K562 (cell line): ENCODE measurements at regions not wholly inside any gene's neighbourhood (a gene's known extent, or its start where the extent isn't known, plus 50 kb on each side); places are given as distances from the start of the nearest gene placed in this dataset.

ENCODE experiments used
- ARID2 ChIP-seq: fragments of 450-650 bp; IDR thresholded peaks from 2 replicates; pipeline ENCODE4 v1.6.1; 2017; ENCODE audit warnings: antibody characterized with exemption, mild to moderate bottlenecking
- ARNT ChIP-seq, 2 experiments: fragments of 450-650 bp; IDR thresholded peaks; 2 replicates each; pipeline ENCODE4 v1.6.1; 2016; ENCODE audit warnings: mild to moderate bottlenecking in 1 of 2
- CBX1 ChIP-seq: sonication (generic); IDR thresholded peaks from 2 replicates; pipeline ENCODE4 v1.6.1; 2016; ENCODE audit warnings: antibody characterized with exemption, low read depth, mild to moderate bottlenecking
- CCNT2 ChIP-seq: IDR thresholded peaks from 2 replicates; pipeline ENCODE4 v1.6.1; 2011; ENCODE audit warnings: borderline replicate concordance, low read depth, mild to moderate bottlenecking, moderate library complexity, mixed read lengths, low read length; ENCODE audit not compliant: insufficient read length; ENCODE audit errors: extremely low read depth
- DIDO1 ChIP-seq: fragments of 450-650 bp; IDR thresholded peaks from 2 replicates; pipeline ENCODE4 v1.6.1; 2016; ENCODE audit warnings: low read depth, missing biosample characterization, missing genetic modification characterization
- FOXA3 ChIP-seq, 2 experiments: fragments of 450-650 bp in 1 of 2; sonication (generic) in 1 of 2; formaldehyde crosslinking; IDR thresholded peaks in 1 of 2; conservative IDR thresholded peaks in 1 of 2; 2 replicates each; pipeline versions ENCODE4 v1.4.0 to v1.8.0; 2020 to 2022; ENCODE audit warnings: mild to moderate bottlenecking in 2 of 2, missing genetic modification reagents in 1 of 2
- NCOA1 ChIP-seq: fragments of 450-650 bp; IDR thresholded peaks from 2 replicates; pipeline ENCODE4 v1.6.1; 2016; ENCODE audit warnings: low read depth
- NCOA2 ChIP-seq, 2 experiments: fragments of 450-650 bp; IDR thresholded peaks; 2 replicates each; pipeline ENCODE4 v1.6.1; 2018; ENCODE audit warnings: mild to moderate bottlenecking in 2 of 2, moderate library complexity in 1 of 2; ENCODE audit not compliant: partially characterized antibody in 2 of 2
- NKRF ChIP-seq: fragments of 450-650 bp; IDR thresholded peaks from 2 replicates; pipeline ENCODE4 v1.6.1; 2016; ENCODE audit warnings: borderline replicate concordance
- PTBP1 ChIP-seq: fragments of 200-400 bp; formaldehyde crosslinking; IDR thresholded peaks from 2 replicates; pipeline ENCODE4 v1.6.1; 2017; ENCODE audit warnings: low read depth, low read length
- PYGO2 ChIP-seq: fragments of 450-650 bp; IDR thresholded peaks from 2 replicates; pipeline ENCODE4 v1.6.1; 2016; ENCODE audit warnings: mild to moderate bottlenecking, missing genetic modification characterization, moderate library complexity, missing compliant biosample characterization
- RBM39 ChIP-seq: fragments of 200-400 bp; formaldehyde crosslinking; optimal IDR thresholded peaks from 2 replicates; pipeline ENCODE3; 2018; ENCODE audit warnings: low read depth, low read length
- RCOR1 ChIP-seq, 2 experiments: IDR thresholded peaks; 2 replicates each; pipeline ENCODE4 v1.6.1; 2012; ENCODE audit warnings: low read depth in 2 of 2, low read length in 2 of 2, borderline replicate concordance in 1 of 2, improper control_type of control experiment in 1 of 2
- SMARCA5 ChIP-seq: fragments of 450-650 bp; IDR thresholded peaks from 2 replicates; pipeline ENCODE4 v1.6.1; 2016
- SMARCC2 ChIP-seq: fragments of 450-650 bp; IDR thresholded peaks from 2 replicates; pipeline ENCODE4 v1.6.1; 2017; ENCODE audit warnings: antibody characterized with exemption, moderate library complexity, mild to moderate bottlenecking, low read depth
- SMC3 ChIP-seq: conservative IDR thresholded peaks from 2 replicates; pipeline ENCODE4 v1.6.1; 2011; ENCODE audit warnings: low read depth, low read length, improper control_type of control experiment; ENCODE audit not compliant: insufficient read depth
- SOX6 ChIP-seq: fragments of 450-650 bp; IDR thresholded peaks from 2 replicates; pipeline ENCODE4 v1.6.1; 2014; ENCODE audit warnings: mild to moderate bottlenecking
- YBX1 ChIP-seq: fragments of 450-650 bp; IDR thresholded peaks from 2 replicates; pipeline ENCODE4 v1.7.1; 2016; ENCODE audit warnings: mild to moderate bottlenecking
- ZBTB17 ChIP-seq: fragments of 450-650 bp; formaldehyde crosslinking; IDR thresholded peaks from 2 replicates; pipeline ENCODE4 v1.4.0; 2020; ENCODE audit warnings: mild to moderate bottlenecking
- ZNF239 ChIP-seq: fragments of 250-450 bp; sonication (Bioruptor Pico); IDR thresholded peaks from 2 replicates; pipeline ENCODE4 v1.4.0; 2020; ENCODE audit warnings: mild to moderate bottlenecking
- ZNF41 ChIP-seq: fragments of 250-450 bp; sonication (Bioruptor Pico); conservative IDR thresholded peaks from 2 replicates; pipeline ENCODE4 v1.4.0; 2020; ENCODE audit warnings: mild to moderate bottlenecking
- ZNF551 ChIP-seq: fragments of 250-450 bp; sonication (Bioruptor Pico); IDR thresholded peaks from 2 replicates; pipeline ENCODE4 v1.5.0; 2021; ENCODE audit warnings: mild to moderate bottlenecking, moderate library complexity
- TF ChIP-seq, protein P1 (sequence below): fragments of 150-350 bp; IDR thresholded peaks from 2 replicates; pipeline ENCODE4 v1.6.1; 2014; ENCODE audit warnings: low read depth, mild to moderate bottlenecking, low read length, borderline replicate concordance
- TF ChIP-seq, protein P2 (sequence below): fragments of 250-450 bp; sonication (Bioruptor Pico); IDR thresholded peaks from 2 replicates; pipeline ENCODE4 v1.8.0; 2022; ENCODE audit warnings: moderate library complexity, mild to moderate bottlenecking, inconsistent platforms

DNA sequence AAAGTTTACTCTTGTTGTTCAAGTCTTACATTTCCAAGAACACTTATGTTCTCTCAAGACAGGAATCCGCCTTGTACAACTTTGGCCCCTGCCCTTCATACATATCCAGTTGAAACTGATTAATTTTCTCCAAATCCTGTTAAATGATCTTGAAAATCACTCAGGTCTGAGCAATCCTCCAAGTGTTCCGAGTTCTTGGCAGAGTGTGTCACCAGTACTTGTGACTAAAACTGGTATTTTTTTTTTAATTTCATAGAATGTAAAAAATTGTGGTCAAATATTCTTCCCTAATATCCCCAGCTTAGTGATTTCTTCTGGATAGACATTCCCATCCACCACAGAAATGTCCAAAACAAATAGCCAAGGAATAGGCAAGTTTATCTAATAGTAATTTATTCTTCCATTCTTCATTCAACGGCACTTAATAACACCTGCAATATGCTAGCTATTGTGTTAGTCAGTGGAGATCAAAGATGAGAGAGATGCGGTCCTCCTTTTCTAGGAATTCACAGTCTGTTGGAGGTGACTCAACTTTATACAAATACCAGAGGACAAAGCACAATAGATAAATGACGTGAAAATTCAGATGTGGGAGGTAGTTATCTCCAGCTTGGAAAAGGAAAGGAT, 71.4 kb downstream of the DIRAS3 start (continued):
- TF ChIP-seq NCOA2 (IDR thresholded peaks at IDR 0.05; ENCODE audit: partially characterized antibody in 2 of 2) (no peak), RCOR1 (IDR thresholded peaks at IDR 0.05; ENCODE audit: borderline replicate concordance in 1 of 2, low read depth in 2 of 2, low read length in 2 of 2) (no peak), DIDO1 (no peak), PYGO2 (tag) (no peak), NCOA1 (no peak), SMC3 (no peak), CBX1 (no peak), NKRF (no peak), SMARCA5 (no peak), ZNF239 (CRISPR knock-in tag) (no peak; the same call in 1 of the 2 replicates), ZNF41 (CRISPR knock-in tag) (no peak), SOX6 (peak; percentile 92), PTBP1 (no peak), FOXA3 (CRISPR knock-in tag; conservative IDR thresholded peaks at IDR 0.05 in 1 of 2, IDR thresholded peaks at IDR 0.05 in 1 of 2) (0 out of 4 replicates have a peak, but pooled peaks of 1 of the 2 experiments have one; percentile 50), ARNT (IDR thresholded peaks at IDR 0.05) (no peak), ARID2 (no peak), ZNF551 (CRISPR knock-in tag) (no peak), RBM39 (no peak), SMARCC2 (no peak), ZBTB17 (CRISPR knock-in tag) (no peak), YBX1 (no peak), CCNT2 (peak; percentile 33)
- TF ChIP-seq, protein P1, sequence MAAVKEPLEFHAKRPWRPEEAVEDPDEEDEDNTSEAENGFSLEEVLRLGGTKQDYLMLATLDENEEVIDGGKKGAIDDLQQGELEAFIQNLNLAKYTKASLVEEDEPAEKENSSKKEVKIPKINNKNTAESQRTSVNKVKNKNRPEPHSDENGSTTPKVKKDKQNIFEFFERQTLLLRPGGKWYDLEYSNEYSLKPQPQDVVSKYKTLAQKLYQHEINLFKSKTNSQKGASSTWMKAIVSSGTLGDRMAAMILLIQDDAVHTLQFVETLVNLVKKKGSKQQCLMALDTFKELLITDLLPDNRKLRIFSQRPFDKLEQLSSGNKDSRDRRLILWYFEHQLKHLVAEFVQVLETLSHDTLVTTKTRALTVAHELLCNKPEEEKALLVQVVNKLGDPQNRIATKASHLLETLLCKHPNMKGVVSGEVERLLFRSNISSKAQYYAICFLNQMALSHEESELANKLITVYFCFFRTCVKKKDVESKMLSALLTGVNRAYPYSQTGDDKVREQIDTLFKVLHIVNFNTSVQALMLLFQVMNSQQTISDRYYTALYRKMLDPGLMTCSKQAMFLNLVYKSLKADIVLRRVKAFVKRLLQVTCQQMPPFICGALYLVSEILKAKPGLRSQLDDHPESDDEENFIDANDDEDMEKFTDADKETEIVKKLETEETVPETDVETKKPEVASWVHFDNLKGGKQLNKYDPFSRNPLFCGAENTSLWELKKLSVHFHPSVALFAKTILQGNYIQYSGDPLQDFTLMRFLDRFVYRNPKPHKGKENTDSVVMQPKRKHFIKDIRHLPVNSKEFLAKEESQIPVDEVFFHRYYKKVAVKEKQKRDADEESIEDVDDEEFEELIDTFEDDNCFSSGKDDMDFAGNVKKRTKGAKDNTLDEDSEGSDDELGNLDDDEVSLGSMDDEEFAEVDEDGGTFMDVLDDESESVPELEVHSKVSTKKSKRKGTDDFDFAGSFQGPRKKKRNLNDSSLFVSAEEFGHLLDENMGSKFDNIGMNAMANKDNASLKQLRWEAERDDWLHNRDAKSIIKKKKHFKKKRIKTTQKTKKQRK = no peak
- TF ChIP-seq, protein P2, sequence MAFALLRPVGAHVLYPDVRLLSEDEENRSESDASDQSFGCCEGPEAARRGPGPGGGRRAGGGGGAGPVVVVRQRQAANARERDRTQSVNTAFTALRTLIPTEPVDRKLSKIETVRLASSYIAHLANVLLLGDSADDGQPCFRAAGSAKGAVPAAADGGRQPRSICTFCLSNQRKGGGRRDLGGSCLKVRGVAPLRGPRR (CRISPR knock-in tag) = no peak
